ENCODE measurements at regions not wholly inside any gene's neighbourhood (a gene's known extent, or its start where the extent isn't known, plus 50 kb on each side); places are given as distances from the start of the nearest gene placed in this dataset.

- no peak for DNase-seq
- Histone ChIP-seq H3K27me3 (ENCODE audit: control insufficient read depth in 1 of 2, insufficient read depth in 2 of 2, low read length in 2 of 2) (peaks cover 8 to 23% of the 10 kb centered on the region in 2 experiments), H3K4me1 (ENCODE audit: insufficient read depth, low read length) (no peaks in the 10 kb centered on the region), H3K4me3 (ENCODE audit: low read length) (no peak overlapping the region), H3K9me3 (ENCODE audit: control insufficient read depth in 1 of 2, insufficient read depth in 1 of 2, low read length in 2 of 2) (no peaks in the 10 kb centered on the region), H3K36me3 (ENCODE audit: insufficient read depth, low read length) (no peaks in the 10 kb centered on the region), H3K27ac (ENCODE audit: low read depth in 1 of 2, low read length in 2 of 2) (no peak overlapping the region)
- Mint-ChIP-seq H3K9me3 (peaks cover 5% of the 10 kb centered on the region), H3K27ac (no peak overlapping the region), H3K4me3 (no peak overlapping the region), H3K4me1 (ENCODE audit: low read depth) (no peaks in the 10 kb centered on the region), H3K27me3 (peaks cover 76% of the 10 kb centered on the region), H3K36me3 (ENCODE audit: low read depth) (no peaks in the 10 kb centered on the region)
- ChIA-PET CTCF (no interaction called here), POLR2A (no interaction called here)
- TF ChIP-seq CTCF (IDR thresholded peaks at IDR 0.05), result no peak
- intact Hi-C loops (cut with DNase I, micrococcal nuclease), result no loop called here
- no peak for ATAC-seq (ENCODE audit: poor library complexity)
These were observed 330.8 kb upstream of the NFE2L3 start for GRCh38 chr7:25821225-25821624.

DNA sequence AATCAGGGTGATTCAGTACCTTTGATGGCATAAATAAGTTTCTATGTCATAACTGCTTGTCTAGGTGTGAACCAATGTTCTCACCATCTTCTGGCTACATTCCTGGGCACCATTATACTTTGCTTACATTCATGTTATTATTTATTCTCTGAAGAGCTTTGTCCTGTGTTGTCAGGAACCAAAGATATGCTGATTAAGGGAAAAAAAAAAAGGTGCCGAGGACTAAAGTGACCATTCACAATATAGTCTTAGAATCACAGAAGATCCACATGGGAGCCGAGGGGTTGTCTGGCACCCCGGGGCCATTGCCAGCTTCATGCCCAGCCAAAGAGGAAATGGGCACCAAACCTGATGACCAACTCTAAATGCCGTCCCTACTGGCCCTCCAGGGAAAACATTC is 329.2 kb upstream of the NFE2L3 start:
- H3K36me3 ChIP-seq (ENCODE audit: insufficient read depth, low read length), result no peaks in the 10 kb centered on the region
- DNase-seq (no peak), ATAC-seq (ENCODE audit: poor library complexity) (no peak)
- no peak overlapping the region for H3K27ac ChIP-seq (ENCODE audit: low read depth in 1 of 2, low read length in 2 of 2)
- POLR2A ChIA-PET, result no interaction called here
- intact Hi-C loops (cut with DNase I, micrococcal nuclease), result no loop called here
- TF ChIP-seq CTCF (IDR thresholded peaks at IDR 0.05), result no peak
- Mint-ChIP-seq H3K27ac (no peak overlapping the region), H3K9me3 (peaks cover 2% of the 10 kb centered on the region), H3K4me1 (ENCODE audit: low read depth) (no peaks in the 10 kb centered on the region), H3K36me3 (ENCODE audit: low read depth) (no peaks in the 10 kb centered on the region), H3K27me3 (peaks cover 66% of the 10 kb centered on the region), H3K4me3 (no peak overlapping the region)
- peaks cover 8 to 23% of the 10 kb centered on the region in 2 experiments for H3K27me3 ChIP-seq (ENCODE audit: control insufficient read depth in 1 of 2, insufficient read depth in 2 of 2, low read length in 2 of 2)
- no peaks in the 10 kb centered on the region for H3K9me3 ChIP-seq (ENCODE audit: control insufficient read depth in 1 of 2, insufficient read depth in 1 of 2, low read length in 2 of 2)
- H3K4me1 ChIP-seq (ENCODE audit: insufficient read depth, low read length), result no peaks in the 10 kb centered on the region
- CTCF ChIA-PET, result no interaction called here
- no peak overlapping the region for H3K4me3 ChIP-seq (ENCODE audit: low read length)

- no peaks in the 10 kb centered on the region for H3K9me3 Mint-ChIP-seq
- Histone ChIP-seq H3K9me3 (ENCODE audit: control insufficient read depth in 1 of 2, insufficient read depth in 1 of 2, low read length in 2 of 2) (no peaks in the 10 kb centered on the region), H3K27ac (ENCODE audit: low read depth in 1 of 2, low read length in 2 of 2) (no peak overlapping the region), H3K36me3 (ENCODE audit: insufficient read depth, low read length) (no peaks in the 10 kb centered on the region), H3K4me3 (ENCODE audit: low read length) (no peak overlapping the region), H3K4me1 (ENCODE audit: insufficient read depth, low read length) (no peaks in the 10 kb centered on the region), H3K27me3 (ENCODE audit: control insufficient read depth in 1 of 2, insufficient read depth in 2 of 2, low read length in 2 of 2) (peaks cover 8 to 20% of the 10 kb centered on the region in 2 experiments)
- no peak overlapping the region for H3K27ac Mint-ChIP-seq
- DNase-seq (no peak), ATAC-seq (ENCODE audit: poor library complexity) (no peak)
- peaks cover 60% of the 10 kb centered on the region for H3K27me3 Mint-ChIP-seq
- no peaks in the 10 kb centered on the region for H3K4me1 Mint-ChIP-seq (ENCODE audit: low read depth)
- POLR2A ChIA-PET, result no interaction called here
- no peak overlapping the region for H3K4me3 Mint-ChIP-seq
- intact Hi-C loops (cut with DNase I, micrococcal nuclease), result no loop called here
- no peaks in the 10 kb centered on the region for H3K36me3 Mint-ChIP-seq (ENCODE audit: low read depth)
- CTCF ChIA-PET, result no interaction called here
- TF ChIP-seq CTCF (IDR thresholded peaks at IDR 0.05), result no peak
These were observed 328.4 kb upstream of the NFE2L3 start for GRCh38 chr7:25823571-25823970.
